Gastrocnemius medialis (tissue), 4 donors: ENCODE measurements at regions not wholly inside any gene's neighbourhood (a gene's known extent, or its start where the extent isn't known, plus 50 kb on each side); places are given as distances from the start of the nearest gene placed in this dataset.
"Not testable (repeated sequence)": the region's sequence is repeated elsewhere in the genome, so short reads cannot be mapped to it uniquely, and the experiment has no call there.

Experiments used
- ATAC-seq, 2 donors: fragments of 150-250 bp; one replicate each; pipeline ENCODE4 v1.9.1; 2016
- DNase-seq, 2 donors: peaks; one replicate each; pipeline ENCODE4 v3.0.0-alpha.2; 2019
- H3K27ac ChIP-seq, 4 donors: fragments of 200-600 bp; sonication (generic); 1 replicate in 1 of 4; 2 replicates in 3 of 4; pipeline ENCODE4 v1.5.1; 2016 to 2018; ENCODE audit warnings: mild to moderate bottlenecking in 2 of 4, moderate library complexity in 1 of 4
- H3K27me3 ChIP-seq, 3 donors: fragments of 200-600 bp; sonication (generic) in 2 of 3; 1 replicate in 1 of 3; 2 replicates in 2 of 3; pipeline versions ENCODE4 v1.5.1 to v1.6.0; 2016 to 2019; ENCODE audit warnings: mild to moderate bottlenecking in 1 of 3, moderate library complexity in 1 of 3
- H3K36me3 ChIP-seq, 2 donors: fragments of 200-600 bp; sonication (generic) in 1 of 2; one replicate each; pipeline ENCODE4 v1.5.1; 2017 to 2018
- H3K4me1 ChIP-seq, 2 donors: fragments of 200-600 bp; sonication (generic) in 1 of 2; one replicate each; pipeline ENCODE4 v1.5.1; 2016 to 2017; ENCODE audit warnings: mild to moderate bottlenecking in 2 of 2
- H3K4me3 ChIP-seq, 4 donors: fragments of 200-600 bp; sonication (generic) in 3 of 4; 1 replicate in 1 of 4; 2 replicates in 3 of 4; pipeline ENCODE4 v1.5.1; 2016 to 2019; ENCODE audit warnings: mild to moderate bottlenecking in 2 of 4
- H3K9me3 ChIP-seq, 3 donors: fragments of 200-600 bp; sonication (generic) in 2 of 3; 1 replicate in 1 of 3; 2 replicates in 2 of 3; pipeline ENCODE4 v1.5.1; 2016 to 2019
- CTCF ChIP-seq, 5 experiments: fragments of 450-650 bp in 3 of 5; fragments of 200-600 bp in 2 of 5; sonication (generic) in 2 of 5; IDR thresholded peaks in 4 of 5; conservative IDR thresholded peaks in 1 of 5; 1 replicate in 4 of 5; 2 replicates in 1 of 5; pipeline ENCODE4 v1.5.1; 2016 to 2019; ENCODE audit warnings: antibody characterized with exemption in 5 of 5, mild to moderate bottlenecking in 3 of 5, moderate library complexity in 3 of 5
- POLR2A ChIP-seq, 2 donors: fragments of 450-650 bp; IDR thresholded peaks; one replicate each; pipeline ENCODE4 v1.6.1; 2017; ENCODE audit warnings: antibody characterized with exemption in 2 of 2, mild to moderate bottlenecking in 2 of 2, moderate library complexity in 2 of 2
- in situ Hi-C, 4 donors: fragments of 200-750 bp; cut with MboI; loops; one replicate each; pipeline versions ENCODE4 v1.15.0 to v1.8.0; 2017; ENCODE audit warnings: low sequenced_read_pairs in 4 of 4
- intact Hi-C: fragments of 100-400 bp; cut with DNase I; formaldehyde crosslinking; loops from one replicate; pipeline ENCODE4 v1.15.1; 2023; ENCODE audit warnings: low total_unique reads

- DNase-seq = no peak
- H3K27me3 ChIP-seq = no peaks in the 10 kb centered on the region
- H3K36me3 ChIP-seq = no peaks in the 10 kb centered on the region
- H3K4me1 ChIP-seq = no peaks in the 10 kb centered on the region
- no peak overlapping the region for H3K4me3 ChIP-seq
- H3K9me3 ChIP-seq = no peaks in the 10 kb centered on the region
- no peak overlapping the region for H3K27ac ChIP-seq
- ATAC-seq = no peak
- no peak for TF ChIP-seq POLR2A (IDR thresholded peaks at IDR 0.05)
- no peak for TF ChIP-seq CTCF (IDR thresholded peaks at IDR 0.05 in 4 of 5, conservative IDR thresholded peaks at IDR 0.05 in 1 of 5)
- intact Hi-C loops (no loop called here), in situ Hi-C loops (no loop called here)
Observed at GRCh38 chr5:118325931-118326330, 662.4 kb downstream of the DTWD2 start.

DNA sequence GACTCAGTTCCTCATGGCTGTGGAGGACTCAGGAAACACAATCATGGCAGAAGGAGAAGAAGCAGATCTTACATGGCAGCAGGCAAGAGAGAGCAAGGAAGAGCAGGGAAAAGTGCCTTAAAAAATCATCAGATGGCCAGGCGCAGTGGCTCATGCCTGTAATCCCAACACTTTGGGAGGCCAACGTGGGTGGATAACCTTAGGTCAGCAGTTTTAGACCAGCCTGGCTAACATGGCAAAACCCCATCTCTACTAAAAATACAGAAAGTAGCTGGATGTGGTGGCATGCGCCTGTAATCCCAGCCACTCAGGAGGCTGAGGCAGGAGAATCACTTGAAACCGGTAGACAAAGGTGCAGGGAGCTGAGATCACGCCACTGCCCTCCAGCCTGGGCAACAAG lies 664.6 kb downstream of the DTWD2 start:
- intact Hi-C loops, DNase-seq, H3K27me3 ChIP-seq, H3K27ac ChIP-seq, H3K4me1 ChIP-seq, H3K36me3 ChIP-seq, H3K4me3 ChIP-seq, H3K9me3 ChIP-seq, in situ Hi-C loops, ATAC-seq: not testable (repeated sequence)

DNA sequence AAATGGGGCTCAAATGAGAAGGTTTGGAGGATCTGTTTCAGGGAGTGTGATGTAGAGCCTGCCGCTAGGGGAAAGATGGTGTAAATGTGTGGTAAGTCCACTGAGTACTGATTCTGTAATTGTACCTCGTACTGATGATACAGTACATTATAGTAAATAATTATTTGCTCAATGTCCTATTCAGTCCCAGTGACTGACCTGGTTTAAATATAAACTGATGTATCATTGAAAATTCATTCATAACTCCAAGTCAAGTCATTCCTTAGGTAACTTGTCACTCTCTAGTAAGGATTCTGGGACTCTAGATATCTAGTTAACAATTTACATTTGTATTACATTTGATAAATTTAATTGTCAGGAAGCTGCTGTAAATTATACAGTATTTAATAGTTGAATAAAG lies 667.3 kb downstream of the DTWD2 start:
- no peaks in the 10 kb centered on the region for H3K27me3 ChIP-seq
- no peak overlapping the region for H3K4me3 ChIP-seq
- no peaks in the 10 kb centered on the region for H3K4me1 ChIP-seq
- no peaks in the 10 kb centered on the region for H3K36me3 ChIP-seq
- intact Hi-C loops = no loop called here
- in situ Hi-C loops = no loop called here
- TF ChIP-seq CTCF (IDR thresholded peaks at IDR 0.05 in 4 of 5, conservative IDR thresholded peaks at IDR 0.05 in 1 of 5) (no peak), POLR2A (IDR thresholded peaks at IDR 0.05) (no peak)
- ATAC-seq (no peak), DNase-seq (no peak)
- no peak overlapping the region for H3K27ac ChIP-seq
- H3K9me3 ChIP-seq = no peaks in the 10 kb centered on the region

DNA sequence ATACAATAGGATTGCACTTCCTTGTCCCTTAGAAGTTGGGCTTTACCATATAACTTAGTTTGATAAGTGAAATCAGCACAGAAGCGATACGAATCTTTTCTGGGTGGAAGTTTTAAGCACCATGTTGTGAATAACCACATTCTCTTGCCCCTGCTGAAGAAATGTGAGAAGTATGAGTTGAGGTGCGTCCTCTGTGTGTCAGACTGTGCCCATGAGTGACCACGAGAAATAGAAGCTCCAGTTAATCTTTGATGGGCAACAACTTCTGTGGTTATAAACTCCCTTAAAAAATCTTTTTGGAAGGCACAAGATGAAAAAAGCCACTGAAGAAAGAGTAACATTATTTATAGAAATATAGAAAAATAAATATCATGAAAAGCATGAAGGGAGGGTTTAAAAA lies 668.2 kb downstream of the DTWD2 start:
- intact Hi-C loops (no loop called here), in situ Hi-C loops (no loop called here)
- H3K36me3 ChIP-seq = no peaks in the 10 kb centered on the region
- DNase-seq (no peak), ATAC-seq (no peak)
- H3K4me3 ChIP-seq = no peak overlapping the region
- H3K27ac ChIP-seq = no peak overlapping the region
- no peaks in the 10 kb centered on the region for H3K27me3 ChIP-seq
- no peaks in the 10 kb centered on the region for H3K4me1 ChIP-seq
- no peaks in the 10 kb centered on the region for H3K9me3 ChIP-seq
- TF ChIP-seq POLR2A (IDR thresholded peaks at IDR 0.05) = no peak
- no peak for TF ChIP-seq CTCF (IDR thresholded peaks at IDR 0.05 in 4 of 5, conservative IDR thresholded peaks at IDR 0.05 in 1 of 5)

- H3K9me3 ChIP-seq = no peaks in the 10 kb centered on the region
- TF ChIP-seq CTCF (IDR thresholded peaks at IDR 0.05 in 4 of 5, conservative IDR thresholded peaks at IDR 0.05 in 1 of 5) (no peak), POLR2A (IDR thresholded peaks at IDR 0.05) (no peak)
- DNase-seq = no peak
- no peak overlapping the region for H3K27ac ChIP-seq
- intact Hi-C loops = no loop called here
- in situ Hi-C loops = no loop called here
- no peaks in the 10 kb centered on the region for H3K36me3 ChIP-seq
- ATAC-seq = no peak
- H3K4me1 ChIP-seq = no peaks in the 10 kb centered on the region
- H3K27me3 ChIP-seq = no peaks in the 10 kb centered on the region
- H3K4me3 ChIP-seq = no peak overlapping the region
Observed at GRCh38 chr5:118314931-118315330, 673.4 kb downstream of the DTWD2 start.
